ENCODE measurements at regions not wholly inside any gene's neighbourhood (a gene's known extent, or its start where the extent isn't known, plus 50 kb on each side); places are given as distances from the start of the nearest gene placed in this dataset.

- no peak for DNase-seq (ENCODE audit: low read depth)
Observed at GRCh38 chr11:123378096-123378495, 52.0 kb upstream of the GRAMD1B start.

- DNase-seq (ENCODE audit: low read depth), result no peak
Observed at GRCh38 chr11:123377355-123377754, 52.7 kb upstream of the GRAMD1B start.

- no peak for DNase-seq (ENCODE audit: low read depth)
Observed at GRCh38 chr11:123375832-123376231, 54.2 kb upstream of the GRAMD1B start.

- no peak for DNase-seq (ENCODE audit: low read depth)
Observed at GRCh38 chr11:123374622-123374968, 55.5 kb upstream of the GRAMD1B start.

GRCh38 chr11:123373754-123374621 is 56.1 kb upstream of the GRAMD1B start:
- no peak for DNase-seq (ENCODE audit: low read depth)

GRCh38 chr11:123371506-123372297 is 58.4 kb upstream of the GRAMD1B start:
- DNase-seq (ENCODE audit: low read depth), result no peak

- DNase-seq (ENCODE audit: low read depth), result no peak
Observed at GRCh38 chr11:123366924-123367323, 63.1 kb upstream of the GRAMD1B start.

- no peak for DNase-seq (ENCODE audit: low read depth)
Observed at GRCh38 chr11:123365955-123366354, 64.1 kb upstream of the GRAMD1B start.

GRCh38 chr11:123364080-123364479 is 66.0 kb upstream of the GRAMD1B start:
- no peak for DNase-seq (ENCODE audit: low read depth)

- no peak for DNase-seq (ENCODE audit: low read depth)
Observed at GRCh38 chr11:123363556-123363955, 66.5 kb upstream of the GRAMD1B start.

GRCh38 chr11:123362941-123363340 is 67.1 kb upstream of the GRAMD1B start:
- no peak for DNase-seq (ENCODE audit: low read depth)

- DNase-seq (ENCODE audit: low read depth), result no peak
Observed at GRCh38 chr11:123362186-123362585, 67.9 kb upstream of the GRAMD1B start.

GRCh38 chr11:123361110-123361509 is 69.0 kb upstream of the GRAMD1B start:
- no peak for DNase-seq (ENCODE audit: low read depth)

- no peak for DNase-seq (ENCODE audit: low read depth)
Observed at GRCh38 chr11:123360267-123360936, 69.7 kb upstream of the GRAMD1B start.

- no peak for DNase-seq (ENCODE audit: low read depth)
Observed at GRCh38 chr11:123357990-123358827, 71.9 kb upstream of the GRAMD1B start.

GRCh38 chr11:123357353-123357989 is 72.6 kb upstream of the GRAMD1B start:
- no peak for DNase-seq (ENCODE audit: low read depth)

GRCh38 chr11:123356539-123356938 is 73.5 kb upstream of the GRAMD1B start:
- no peak for DNase-seq (ENCODE audit: low read depth)

GRCh38 chr11:123354371-123354975 is 75.6 kb upstream of the GRAMD1B start:
- DNase-seq (ENCODE audit: low read depth), result no peak

- no peak for DNase-seq (ENCODE audit: low read depth)
Observed at GRCh38 chr11:123351375-123351774, 78.7 kb upstream of the GRAMD1B start.

GRCh38 chr11:123349382-123349781 is 80.7 kb upstream of the GRAMD1B start:
- no peak for DNase-seq (ENCODE audit: low read depth)

- no peak for DNase-seq (ENCODE audit: low read depth)
Observed at GRCh38 chr11:123344790-123345357, 85.2 kb upstream of the GRAMD1B start.

All from stimulated activated CD8-positive, alpha-beta memory T cell treated with anti-CD3 and anti-CD28 coated beads, Interleukin-12 subunit alpha, Interleukin-12 subunit beta, amount 100 ng/mL, for 4 hours (primary cell).